ENCODE measurements at regions not wholly inside any gene's neighbourhood (a gene's known extent, or its start where the extent isn't known, plus 50 kb on each side); places are given as distances from the start of the nearest gene placed in this dataset.

DNA sequence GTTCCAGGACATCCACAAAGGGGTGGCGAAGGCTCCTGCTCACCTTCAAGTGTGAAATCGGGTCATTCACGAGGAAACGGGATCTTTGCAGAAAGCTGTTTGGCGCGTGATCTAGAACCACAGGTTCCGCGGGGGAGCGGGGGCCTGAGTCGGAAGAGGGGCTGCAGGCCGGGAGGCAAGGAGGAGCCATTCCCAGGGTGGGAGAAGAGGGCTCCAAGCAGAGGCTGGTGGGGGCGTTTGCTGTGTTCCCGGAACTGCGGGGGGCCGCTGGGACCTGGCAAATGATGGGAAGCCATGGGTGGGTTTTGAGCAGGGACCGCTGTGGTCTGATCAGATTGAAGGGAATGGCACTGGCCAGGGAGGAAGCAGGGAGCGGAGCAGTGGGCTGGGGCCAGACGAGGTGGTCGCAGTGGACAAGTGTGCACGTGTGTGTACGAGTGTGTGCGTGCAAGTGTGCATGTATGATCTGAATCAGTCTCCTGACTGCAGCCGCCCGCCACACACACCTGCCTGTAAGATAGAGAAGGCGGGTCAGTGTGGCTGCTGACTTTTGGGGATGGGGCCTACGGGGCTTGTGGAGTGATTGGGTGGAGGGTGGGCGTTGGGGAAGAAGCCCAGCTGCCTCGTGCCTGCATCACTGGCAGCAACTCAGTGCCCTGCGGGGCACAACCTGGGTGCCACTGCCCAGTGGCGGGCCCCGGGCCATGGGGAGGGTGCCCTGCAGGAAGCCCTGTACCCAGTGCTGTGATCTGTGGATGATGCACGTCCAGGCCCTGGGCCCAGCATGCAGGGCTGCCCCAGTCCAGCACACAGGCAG lies 141.9 kb downstream of the KIF26A start:
- H3K27me3 ChIP-seq (ENCODE audit: control insufficient read depth in 4 of 4, insufficient read depth in 4 of 4, low read length in 3 of 4), result no peaks in the 10 kb centered on the region
- no peaks in the 10 kb centered on the region for H3K9me3 ChIP-seq (ENCODE audit: control insufficient read depth in 4 of 4, low read length in 3 of 4)
- H3K9ac ChIP-seq (ENCODE audit: low read depth in 1 of 2, low read length in 2 of 2), result no peak overlapping the region
- H3K4me3 ChIP-seq (ENCODE audit: low read depth in 1 of 3, low read length in 3 of 3), result no peak overlapping the region
- TF ChIP-seq, protein P1, sequence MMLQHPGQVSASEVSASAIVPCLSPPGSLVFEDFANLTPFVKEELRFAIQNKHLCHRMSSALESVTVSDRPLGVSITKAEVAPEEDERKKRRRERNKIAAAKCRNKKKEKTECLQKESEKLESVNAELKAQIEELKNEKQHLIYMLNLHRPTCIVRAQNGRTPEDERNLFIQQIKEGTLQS (IDR thresholded peaks at IDR 0.05), result no peak
- TF ChIP-seq YY1 (IDR thresholded peaks at IDR 0.05) (no peak), FOXA1 (IDR thresholded peaks at IDR 0.05) (no peak), FOXA2 (IDR thresholded peaks at IDR 0.05) (no peak), NR2F2 (IDR thresholded peaks at IDR 0.05) (no peak), TAF1 (conservative IDR thresholded peaks at IDR 0.05) (no peak), GABPA (IDR thresholded peaks at IDR 0.05 in 1 of 2, conservative IDR thresholded peaks at IDR 0.05 in 1 of 2) (no peak), RAD21 (IDR thresholded peaks at IDR 0.05) (no peak), HNF4A (conservative IDR thresholded peaks at IDR 0.05) (no peak)
- TF ChIP-seq, protein P2, sequence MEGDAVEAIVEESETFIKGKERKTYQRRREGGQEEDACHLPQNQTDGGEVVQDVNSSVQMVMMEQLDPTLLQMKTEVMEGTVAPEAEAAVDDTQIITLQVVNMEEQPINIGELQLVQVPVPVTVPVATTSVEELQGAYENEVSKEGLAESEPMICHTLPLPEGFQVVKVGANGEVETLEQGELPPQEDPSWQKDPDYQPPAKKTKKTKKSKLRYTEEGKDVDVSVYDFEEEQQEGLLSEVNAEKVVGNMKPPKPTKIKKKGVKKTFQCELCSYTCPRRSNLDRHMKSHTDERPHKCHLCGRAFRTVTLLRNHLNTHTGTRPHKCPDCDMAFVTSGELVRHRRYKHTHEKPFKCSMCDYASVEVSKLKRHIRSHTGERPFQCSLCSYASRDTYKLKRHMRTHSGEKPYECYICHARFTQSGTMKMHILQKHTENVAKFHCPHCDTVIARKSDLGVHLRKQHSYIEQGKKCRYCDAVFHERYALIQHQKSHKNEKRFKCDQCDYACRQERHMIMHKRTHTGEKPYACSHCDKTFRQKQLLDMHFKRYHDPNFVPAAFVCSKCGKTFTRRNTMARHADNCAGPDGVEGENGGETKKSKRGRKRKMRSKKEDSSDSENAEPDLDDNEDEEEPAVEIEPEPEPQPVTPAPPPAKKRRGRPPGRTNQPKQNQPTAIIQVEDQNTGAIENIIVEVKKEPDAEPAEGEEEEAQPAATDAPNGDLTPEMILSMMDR (IDR thresholded peaks at IDR 0.05; ENCODE audit: low read depth, low read length, missing input control), result no peak
- 86% methylated on average over 32 of the region's 32 CpGs for WGBS
- peaks cover 23 to 38% (median 33%) of the 10 kb centered on the region in 4 donors for H3K4me1 ChIP-seq (ENCODE audit: control insufficient read depth in 4 of 4, insufficient read depth in 4 of 4, low read length in 3 of 4)
- peak; percentile 29 for DNase-seq (ENCODE audit: low spot score)
- H3K27ac ChIP-seq (ENCODE audit: low read depth in 1 of 2, low read length in 2 of 2), result peak overlapping the region; percentile 57 to 74
- H3K36me3 ChIP-seq (ENCODE audit: control insufficient read depth in 4 of 4, insufficient read depth in 3 of 4, low read depth in 1 of 4, low read length in 3 of 4), result no peaks in the 10 kb centered on the region

DNA sequence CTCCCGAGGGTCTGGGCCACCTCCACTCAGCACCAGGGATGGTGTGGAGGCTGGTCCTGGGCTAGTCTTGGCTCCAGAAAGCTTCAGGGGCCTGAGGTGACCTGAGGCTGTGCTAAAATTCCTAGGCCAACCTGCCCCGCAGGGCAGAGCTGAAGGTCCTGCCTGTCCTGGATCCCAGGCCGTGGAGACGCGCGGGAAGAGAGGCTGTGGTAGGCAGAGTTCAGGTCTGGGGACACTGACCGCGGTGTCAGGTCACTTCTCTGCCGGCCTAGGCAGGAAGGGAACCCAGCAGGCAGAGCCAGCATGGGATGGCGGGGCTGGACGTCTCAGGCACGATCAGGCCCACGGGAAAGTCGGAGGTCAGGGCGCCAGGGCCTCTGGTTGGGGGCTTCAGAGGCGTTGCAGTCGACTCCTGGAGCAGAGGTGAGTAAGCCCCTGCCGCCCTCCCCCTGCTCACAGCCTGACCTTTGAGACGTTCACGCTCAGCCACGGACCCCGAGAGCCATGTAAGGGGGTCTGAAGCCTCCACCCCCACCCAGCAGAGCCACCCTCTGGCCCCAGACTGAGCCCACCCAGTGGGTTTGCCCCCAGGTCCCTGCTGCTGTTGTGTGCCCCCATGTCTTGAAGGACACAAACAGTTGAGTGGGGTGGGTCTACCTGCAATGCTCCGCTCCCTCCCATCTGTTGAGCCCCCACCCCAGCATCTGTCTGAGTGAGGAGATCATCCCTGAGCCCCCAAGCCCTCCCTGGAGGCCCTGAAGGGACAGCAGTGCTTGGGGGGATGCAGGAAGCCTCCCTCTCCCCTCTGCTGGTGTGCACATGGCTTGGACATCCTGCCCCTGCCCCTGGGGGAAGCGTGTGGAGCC lies 142.7 kb downstream of the KIF26A start:
- H3K9me3 ChIP-seq (ENCODE audit: control insufficient read depth in 4 of 4, low read length in 3 of 4), result no peaks in the 10 kb centered on the region
- no peak overlapping the region for H3K9ac ChIP-seq (ENCODE audit: low read depth in 1 of 2, low read length in 2 of 2)
- H3K27me3 ChIP-seq (ENCODE audit: control insufficient read depth in 4 of 4, insufficient read depth in 4 of 4, low read length in 3 of 4), result no peaks in the 10 kb centered on the region
- H3K4me1 ChIP-seq (ENCODE audit: control insufficient read depth in 4 of 4, insufficient read depth in 4 of 4, low read length in 3 of 4), result peaks cover 23 to 38% (median 33%) of the 10 kb centered on the region in 4 donors
- 29% methylated on average over 24 of the region's 24 CpGs for WGBS
- TF ChIP-seq RXRA (IDR thresholded peaks at IDR 0.05) (peak; percentile 100), HNF4G (IDR thresholded peaks at IDR 0.05) (peak; percentile 27), NR2F2 (IDR thresholded peaks at IDR 0.05) (peak; percentile 56), EGR1 (IDR thresholded peaks at IDR 0.05; ENCODE audit: low read depth in 2 of 2) (peak in 1 of 2 donors; percentile 27), SP1 (IDR thresholded peaks at IDR 0.05) (peak; percentile 88), FOXA1 (IDR thresholded peaks at IDR 0.05) (no peak), FOXA2 (IDR thresholded peaks at IDR 0.05) (no peak), GABPA (IDR thresholded peaks at IDR 0.05 in 1 of 2, conservative IDR thresholded peaks at IDR 0.05 in 1 of 2) (peak in 1 of 2 donors; percentile 34), YY1 (IDR thresholded peaks at IDR 0.05) (peak; percentile 44), HNF4A (conservative IDR thresholded peaks at IDR 0.05) (peak; percentile 81 to 86), JUND (IDR thresholded peaks at IDR 0.05) (no peak)
- TF ChIP-seq, protein P1 (IDR thresholded peaks at IDR 0.05), result no peak
- TF ChIP-seq, protein P2 (IDR thresholded peaks at IDR 0.05; ENCODE audit: low read depth, low read length, missing input control), result no peak
- peak overlapping the region; percentile 57 to 74 for H3K27ac ChIP-seq (ENCODE audit: low read depth in 1 of 2, low read length in 2 of 2)
- peak overlapping the region in 1 of 3 donors; percentile 4 for H3K4me3 ChIP-seq (ENCODE audit: low read depth in 1 of 3, low read length in 3 of 3)
- DNase-seq (ENCODE audit: low spot score), result peak; percentile 70
- H3K36me3 ChIP-seq (ENCODE audit: control insufficient read depth in 4 of 4, insufficient read depth in 3 of 4, low read depth in 1 of 4, low read length in 3 of 4), result no peaks in the 10 kb centered on the region
